HepG2 (cell line): ENCODE measurements at regions not wholly inside any gene's neighbourhood (a gene's known extent, or its start where the extent isn't known, plus 50 kb on each side); places are given as distances from the start of the nearest gene placed in this dataset.

Experiments used
- ATAC-seq: fragments of 200-7000 bp; cut with Tn5 transposase; 3 replicates; pipeline ENCODE4 v1.9.1; 2020; ENCODE audit warnings: mild to moderate bottlenecking, moderate library complexity
- BruUV-seq: library from RNA; stranded (reverse); fragments of 400-500 nt; replicated peaks from 2 replicates; lab custom pipeline; 2021; lab: Mats Ljungman, UMichigan
- CTCF ChIA-PET: fragments of 300-600 bp; formaldehyde crosslinking; extraction: SDS; loops from one replicate; lab custom pipeline; 2021; ENCODE audit warnings: low total read pairs, inconsistent platforms, low intra/inter-chr PET ratio; lab: Yijun Ruan, JAX
- POLR2A ChIA-PET: fragments of 350-600 bp; sonication (Branson Sonifier 250); formaldehyde crosslinking; loops from one replicate; lab custom pipeline; 2020; ENCODE audit warnings: antibody characterized with exemption, inconsistent platforms; lab: Yijun Ruan, JAX
- DNase-seq: peaks from one replicate; pipeline ENCODE4 v3.0.0-alpha.2; 2015; ENCODE audit warnings: low spot score
- FAIRE-seq: peaks from 3 replicates; lab custom pipeline; 2011; peaks lifted over from hg19 to GRCh38; lab: Jason Lieb, UNC
- H2AFZ ChIP-seq: one replicate; pipeline ENCODE4 v1.6.1; 2011; ENCODE audit warnings: low read length, inconsistent platforms
- H3K27ac ChIP-seq: fragments of 300-600 bp; 3 replicates; pipeline ENCODE4 v1.8.0; 2011; ENCODE audit warnings: mixed run types, mild to moderate bottlenecking, mixed read lengths, low read length, inconsistent platforms; ENCODE audit not compliant: insufficient read depth; ENCODE audit errors: extremely low read length
- H3K27me3 ChIP-seq, 2 experiments: fragments of 200-600 bp in 1 of 2; 2 replicates in 1 of 2; 3 replicates in 1 of 2; pipeline versions ENCODE4 v1.6.0 to v1.8.0; 2011; ENCODE audit warnings: low read length in 2 of 2, mild to moderate bottlenecking in 2 of 2, moderate library complexity in 2 of 2, inconsistent platforms in 1 of 2; ENCODE audit not compliant: insufficient read depth in 2 of 2, control insufficient read depth in 1 of 2
- H3K36me3 ChIP-seq, 2 experiments: fragments of 200-600 bp in 1 of 2; replicated peaks in 1 of 2; 2 replicates in 1 of 2; 3 replicates in 1 of 2; pipeline versions ENCODE4 v1.5.1 to v1.8.0; 2011; ENCODE audit warnings: low read length in 2 of 2, inconsistent platforms in 1 of 2; ENCODE audit not compliant: insufficient read depth in 2 of 2, control insufficient read depth in 1 of 2
- H3K4me1 ChIP-seq: 2 replicates; pipeline ENCODE4 v1.5.1; 2012; ENCODE audit warnings: low read length, inconsistent platforms; ENCODE audit not compliant: insufficient read depth
- H3K4me2 ChIP-seq: 2 replicates; pipeline ENCODE4 v1.6.0; 2011; ENCODE audit warnings: low read depth, low read length, inconsistent platforms
- H3K4me3 ChIP-seq, 3 experiments: fragments of 200-600 bp in 1 of 3; sonication (generic), shearing (Covaris generic) in 1 of 3; replicated peaks in 1 of 3; 2 replicates each; pipeline ENCODE4 v1.5.1; 2011 to 2016; ENCODE audit warnings: low read length in 3 of 3, inconsistent platforms in 2 of 3, low read depth in 2 of 3, mild to moderate bottlenecking in 2 of 3, control low read depth in 1 of 3, mixed read lengths in 1 of 3; ENCODE audit not compliant: insufficient read depth in 1 of 3
- H3K79me2 ChIP-seq: one replicate; pipeline ENCODE4 v1.6.1; 2011; ENCODE audit warnings: low read length, inconsistent platforms; ENCODE audit not compliant: insufficient read depth
- H3K9ac ChIP-seq: 2 replicates; pipeline ENCODE4 v1.6.0; 2011; ENCODE audit warnings: mild to moderate bottlenecking, low read depth, low read length, inconsistent platforms; ENCODE audit not compliant: insufficient read depth
- H3K9me3 ChIP-seq: 2 replicates; pipeline ENCODE4 v1.5.1; 2012; ENCODE audit warnings: mild to moderate bottlenecking, low read length
- H4K20me1 ChIP-seq: 2 replicates; pipeline ENCODE4 v1.6.0; 2011; ENCODE audit warnings: inconsistent platforms, mild to moderate bottlenecking, low read length, moderate library complexity; ENCODE audit not compliant: insufficient read depth
- ATF1 ChIP-seq: IDR thresholded peaks from 2 replicates; pipeline ENCODE4 v1.6.1; 2016; ENCODE audit warnings: mild to moderate bottlenecking, control low read depth
- EEA1 ChIP-seq: sonication (generic); formaldehyde crosslinking; IDR thresholded peaks from 2 replicates; pipeline ENCODE4 v1.5.1; 2020; ENCODE audit warnings: mild to moderate bottlenecking, missing genetic modification reagents, borderline replicate concordance
- HINFP ChIP-seq: sonication (generic); formaldehyde crosslinking; IDR thresholded peaks from 2 replicates; pipeline ENCODE4 v1.4.0; 2020; ENCODE audit warnings: low read depth, mild to moderate bottlenecking, missing genetic modification reagents
- HNF4G ChIP-seq, 2 experiments: sonication (generic) in 1 of 2; formaldehyde crosslinking in 1 of 2; IDR thresholded peaks; 2 replicates each; pipeline versions ENCODE4 v1.4.0 to v1.6.1; 2011 to 2020; ENCODE audit warnings: borderline replicate concordance in 2 of 2, low read depth in 2 of 2, mild to moderate bottlenecking in 2 of 2, low read length in 1 of 2, missing genetic modification reagents in 1 of 2, moderate library complexity in 1 of 2
- MIER2 ChIP-seq: IDR thresholded peaks from 2 replicates; pipeline ENCODE4 v1.6.1; 2016; ENCODE audit warnings: missing biosample characterization, missing genetic modification reagents
- MZF1 ChIP-seq: sonication (generic); formaldehyde crosslinking; IDR thresholded peaks from 2 replicates; pipeline ENCODE4 v1.8.1; 2023; ENCODE audit warnings: mild to moderate bottlenecking, missing genetic modification reagents, borderline replicate concordance
- POLR2A ChIP-seq, 2 experiments: IDR thresholded peaks; 2 replicates each; pipeline ENCODE4 v1.6.1; 2011; ENCODE audit warnings: low read depth in 2 of 2, low read length in 2 of 2, mild to moderate bottlenecking in 1 of 2, moderate library complexity in 1 of 2; ENCODE audit not compliant: insufficient read depth in 1 of 2
- SAFB2 ChIP-seq: sonication (generic); formaldehyde crosslinking; IDR thresholded peaks from 2 replicates; pipeline ENCODE4 v1.5.1; 2020; ENCODE audit warnings: missing genetic modification reagents, low read depth, mild to moderate bottlenecking, borderline replicate concordance
- SRY ChIP-seq: sonication (generic); formaldehyde crosslinking; IDR thresholded peaks from 2 replicates; pipeline ENCODE4 v1.8.0; 2022; ENCODE audit warnings: mild to moderate bottlenecking, missing genetic modification reagents
- SYNCRIP ChIP-seq: fragments of 200-400 bp; formaldehyde crosslinking; IDR thresholded peaks from 2 replicates; pipeline ENCODE4 v1.6.1; 2018; ENCODE audit warnings: mild to moderate bottlenecking, low read depth, low read length; ENCODE audit not compliant: insufficient read depth
- ZNF275 ChIP-seq: sonication (generic); formaldehyde crosslinking; IDR thresholded peaks from 2 replicates; pipeline ENCODE4 v1.8.0; 2022; ENCODE audit warnings: missing genetic modification reagents, mild to moderate bottlenecking, inconsistent platforms, borderline replicate concordance
- ZNF740 ChIP-seq: sonication (generic); formaldehyde crosslinking; IDR thresholded peaks from 2 replicates; pipeline ENCODE4 v1.4.0; 2020; ENCODE audit warnings: missing genetic modification reagents
- ZNF770 ChIP-seq: sonication (generic); formaldehyde crosslinking; IDR thresholded peaks from 2 replicates; pipeline ENCODE4 v1.5.0; 2020; ENCODE audit warnings: mild to moderate bottlenecking, missing genetic modification reagents
- ZNF816 ChIP-seq: sonication (generic); formaldehyde crosslinking; IDR thresholded peaks from 2 replicates; pipeline ENCODE4 v1.8.0; 2022; ENCODE audit warnings: missing genetic modification reagents, mild to moderate bottlenecking, borderline replicate concordance
- ZNF83 ChIP-seq: sonication (generic); formaldehyde crosslinking; IDR thresholded peaks from 2 replicates; pipeline ENCODE4 v1.4.0; 2020; ENCODE audit warnings: missing genetic modification reagents, mild to moderate bottlenecking, borderline replicate concordance
- ZXDC ChIP-seq: sonication (generic); formaldehyde crosslinking; IDR thresholded peaks from 2 replicates; pipeline ENCODE4 v1.5.0; 2020; ENCODE audit warnings: mild to moderate bottlenecking, missing genetic modification reagents
- WGBS: methylation state at CpG from one replicate; pipeline ENCODE4 v1.1.6; 2017; ENCODE audit warnings: low lambda C conversion rate; 5-methylcytosine and 5-hydroxymethylcytosine counted together
- in situ Hi-C: cut with HindIII; loops from 2 replicates; pipeline ENCODE4 v1.10.0; 2017; ENCODE audit warnings: low pct_unique_long_range_greater_than_20kb; ENCODE audit not compliant: extremely low pct_ligation_motif_present
- intact Hi-C: fragments of 100-400 bp; cut with micrococcal nuclease; formaldehyde crosslinking; loops from one replicate; pipeline ENCODE4 v1.10.0; 2022; ENCODE audit not compliant: unreplicated experiment

GRCh38 chr1:78329475-78329874, 161.3 kb upstream of the PTGFR start (continued):
- TF ChIP-seq SAFB2 (CRISPR knock-in tag): no peak
- TF ChIP-seq ZNF770: no peak
- TF ChIP-seq EEA1 (CRISPR knock-in tag): no peak
- TF ChIP-seq SYNCRIP: no peak
- TF ChIP-seq HINFP: no peak

GRCh38 chr1:78331799-78332198, 159.0 kb upstream of the PTGFR start:
- no peak overlapping the region for H3K9ac ChIP-seq
- CTCF ChIA-PET: no interaction called here
- no peaks in the 10 kb centered on the region for H3K4me1 ChIP-seq
- H3K4me2 ChIP-seq: no peak overlapping the region
- intact Hi-C loops (loop anchor here (10.0 kb wide), 1 partner anchor 187 kb away; no protein-coding TSS in a partner anchor), in situ Hi-C loops (no loop called here)
- H3K27me3 ChIP-seq: no peaks in the 10 kb centered on the region
- FAIRE-seq (no peak), ATAC-seq (no peak), DNase-seq (no peak)
- H4K20me1 ChIP-seq: no peaks in the 10 kb centered on the region
- no peaks in the 10 kb centered on the region for H3K36me3 ChIP-seq
- H3K4me3 ChIP-seq: no peak overlapping the region
- POLR2A ChIA-PET: no interaction called here
- 5% methylated on average over 1 of the region's 1 CpG for WGBS
- BruUV-seq: no TSS peak
- H3K79me2 ChIP-seq: no peaks in the 10 kb centered on the region
- H3K27ac ChIP-seq: no peak overlapping the region
- no peak overlapping the region for H2AFZ ChIP-seq
- H3K9me3 ChIP-seq: no peaks in the 10 kb centered on the region
- TF ChIP-seq MIER2 (CRISPR knock-in tag) (no peak), MZF1 (no peak), ZNF740 (CRISPR knock-in tag) (no peak), HNF4G (IDR thresholded peaks at IDR 0.05; ENCODE audit: borderline replicate concordance, low read depth, low read length) (no peak), HNF4G (CRISPR knock-in tag; IDR thresholded peaks at IDR 0.05; ENCODE audit: borderline replicate concordance, low read depth) (no peak), SRY (CRISPR knock-in tag) (no peak), ZNF83 (CRISPR knock-in tag) (no peak), ZNF816 (CRISPR knock-in tag) (no peak), POLR2A (IDR thresholded peaks at IDR 0.05; ENCODE audit: insufficient read depth in 1 of 2, low read depth in 2 of 2, low read length in 2 of 2) (no peak), ZXDC (no peak), ZNF275 (CRISPR knock-in tag) (no peak), ATF1 (no peak)
